ENCODE measurements at regions not wholly inside any gene's neighbourhood (a gene's known extent, or its start where the extent isn't known, plus 50 kb on each side); places are given as distances from the start of the nearest gene placed in this dataset.

DNA sequence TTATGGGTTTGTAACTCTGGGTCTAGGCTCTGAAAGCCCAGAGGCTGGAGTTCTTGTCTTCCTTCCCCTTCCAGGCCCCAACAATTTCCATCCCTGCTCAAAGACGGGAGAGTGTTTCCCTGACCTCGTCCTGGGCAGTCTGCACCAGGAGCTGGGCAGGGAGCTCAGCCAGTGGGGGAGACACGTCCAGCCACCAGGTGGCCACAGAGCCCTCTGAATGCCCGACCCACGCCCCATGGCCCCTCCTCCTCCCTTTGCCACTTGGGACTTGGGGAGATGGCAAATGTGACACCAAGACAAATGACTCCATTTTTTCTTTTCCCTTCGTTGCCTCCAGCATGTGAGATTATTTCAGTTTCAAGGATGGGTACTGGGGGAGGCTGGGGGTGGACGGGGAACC is 159.9 kb upstream of the AJAP1 start:
- H3K4me3 ChIP-seq (ENCODE audit: low read depth, low read length) = no peak overlapping the region
- no peak for DNase-seq (ENCODE audit: low read depth)
- no peak for TF ChIP-seq CTCF (IDR thresholded peaks at IDR 0.05; ENCODE audit: insufficient read depth, low read depth, low read length, missing control alignments)

GRCh38 chr1:4495809-4496208 is 158.6 kb upstream of the AJAP1 start:
- TF ChIP-seq CTCF (IDR thresholded peaks at IDR 0.05; ENCODE audit: insufficient read depth, low read depth, low read length, missing control alignments) = no peak
- DNase-seq (ENCODE audit: low read depth) = no peak

GRCh38 chr1:4500441-4500840 is 154.0 kb upstream of the AJAP1 start:
- H3K4me3 ChIP-seq (ENCODE audit: low read depth, low read length) = no peak overlapping the region
- DNase-seq (ENCODE audit: low read depth) = no peak
- TF ChIP-seq CTCF (IDR thresholded peaks at IDR 0.05; ENCODE audit: insufficient read depth, low read depth, low read length, missing control alignments) = no peak

More at GRCh38 chr1:4495809-4496208, 158.6 kb upstream of the AJAP1 start:
- H3K4me3 ChIP-seq (ENCODE audit: low read depth, low read length) = no peak overlapping the region

DNA sequence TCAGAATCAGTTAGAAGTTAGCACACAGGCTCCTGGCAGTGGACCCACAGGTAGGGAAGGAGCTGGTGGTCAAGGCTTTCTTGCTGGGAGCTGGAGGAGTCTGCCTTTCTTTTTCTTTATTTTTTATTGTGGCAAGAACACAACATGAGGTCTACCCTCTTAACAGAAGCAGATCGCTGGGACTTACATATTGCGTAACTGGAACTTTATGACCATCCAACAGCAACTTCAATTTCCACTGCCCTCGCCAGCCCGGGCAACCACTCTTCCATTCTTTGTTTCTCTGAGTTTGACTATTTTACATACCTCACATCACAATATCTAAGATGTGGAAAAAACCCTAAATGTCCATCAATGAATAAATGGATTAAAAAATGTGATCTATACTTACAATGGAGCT is 147.8 kb upstream of the AJAP1 start:
- H3K4me3 ChIP-seq (ENCODE audit: low read depth, low read length) = no peak overlapping the region
- no peak for DNase-seq (ENCODE audit: low read depth)
- no peak for TF ChIP-seq CTCF (IDR thresholded peaks at IDR 0.05; ENCODE audit: insufficient read depth, low read depth, low read length, missing control alignments)

DNA sequence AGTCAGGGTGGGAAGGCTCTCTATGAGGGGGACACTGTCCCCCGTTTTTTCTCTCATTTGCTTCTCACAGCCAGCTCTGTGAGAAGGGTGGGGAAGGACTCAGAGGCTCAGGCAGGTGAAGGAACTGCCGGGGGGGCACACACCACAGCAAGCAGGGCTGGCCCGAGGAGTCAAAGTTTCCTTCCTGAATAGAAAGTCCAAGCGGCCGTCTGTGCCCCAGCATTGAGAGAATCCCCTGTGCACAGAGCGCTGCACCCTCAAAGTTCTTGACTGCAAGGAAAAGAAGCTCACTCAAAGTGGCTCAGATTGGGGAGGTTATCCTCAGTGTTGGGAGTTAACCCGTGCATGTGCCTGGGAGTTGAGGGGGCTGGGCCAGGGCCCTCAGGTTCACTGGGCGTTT is 145.2 kb upstream of the AJAP1 start:
- DNase-seq (ENCODE audit: low read depth) = no peak
- no peak overlapping the region for H3K4me3 ChIP-seq (ENCODE audit: low read depth, low read length)
- no peak for TF ChIP-seq CTCF (IDR thresholded peaks at IDR 0.05; ENCODE audit: insufficient read depth, low read depth, low read length, missing control alignments)

DNA sequence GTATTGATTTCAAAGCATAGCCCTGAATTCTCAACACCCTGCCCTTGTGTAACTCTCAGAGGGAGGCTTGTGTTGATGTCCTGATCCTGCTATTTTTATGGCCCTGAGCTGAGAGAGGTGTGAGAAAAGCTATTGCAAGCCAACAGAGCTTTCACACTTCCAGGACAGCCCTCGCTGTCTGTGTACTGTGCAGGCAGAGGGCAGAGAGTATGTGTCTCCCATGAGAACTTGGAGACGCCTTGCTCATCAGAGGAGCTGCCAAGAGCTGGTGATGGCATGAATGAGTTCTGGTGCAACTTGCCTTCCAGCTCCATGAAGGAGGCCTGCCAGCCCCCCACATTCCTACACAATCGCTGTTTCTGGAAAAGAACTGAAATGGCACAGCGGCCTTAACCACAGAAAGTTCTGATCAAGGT is 144.1 kb upstream of the AJAP1 start:
- no peak overlapping the region for H3K4me3 ChIP-seq (ENCODE audit: low read depth, low read length)
- TF ChIP-seq CTCF (IDR thresholded peaks at IDR 0.05; ENCODE audit: insufficient read depth, low read depth, low read length, missing control alignments) = no peak
- DNase-seq (ENCODE audit: low read depth) = no peak

GRCh38 chr1:4511374-4511773 is 143.0 kb upstream of the AJAP1 start:
- no peak for TF ChIP-seq CTCF (IDR thresholded peaks at IDR 0.05; ENCODE audit: insufficient read depth, low read depth, low read length, missing control alignments)
- DNase-seq (ENCODE audit: low read depth) = no peak
- H3K4me3 ChIP-seq (ENCODE audit: low read depth, low read length) = no peak overlapping the region

All from GM12865 (cell line).